ENCODE measurements at regions not wholly inside any gene's neighbourhood (a gene's known extent, or its start where the extent isn't known, plus 50 kb on each side); places are given as distances from the start of the nearest gene placed in this dataset.

DNA sequence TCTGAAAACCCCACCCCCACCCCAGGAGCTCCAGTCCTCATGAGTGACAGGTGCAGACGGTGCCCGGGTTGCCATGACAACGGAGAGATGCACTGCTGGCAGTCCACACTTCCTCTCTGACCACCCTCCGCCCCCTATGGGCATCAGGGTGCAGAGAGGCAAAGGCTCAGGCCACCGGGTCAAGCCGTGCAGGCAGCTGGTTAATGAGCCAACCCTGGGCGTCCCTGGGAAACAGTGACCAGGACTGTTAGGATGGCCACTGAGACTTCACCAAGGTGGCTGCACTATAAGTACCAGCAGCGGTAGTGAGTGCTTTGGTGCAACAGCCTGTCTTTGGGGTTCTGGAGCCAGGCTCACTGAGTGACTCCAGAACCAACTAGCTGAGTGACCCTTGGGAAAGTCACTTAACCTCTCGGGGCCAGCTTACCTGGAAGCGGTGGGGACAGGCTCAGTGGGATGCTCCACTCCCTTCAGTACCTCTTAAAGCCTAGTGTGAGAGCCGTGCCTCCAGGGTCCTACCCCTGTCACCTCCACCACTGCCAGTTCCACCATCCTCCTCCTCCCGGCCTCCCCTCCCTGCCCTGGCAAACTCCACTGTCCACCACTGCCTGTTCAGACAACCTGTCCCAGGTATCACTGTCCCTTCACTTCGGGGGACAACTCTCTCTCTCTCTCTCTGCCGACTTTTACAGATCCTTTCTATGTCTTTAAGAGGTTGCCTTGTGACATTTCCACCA lies 121.0 kb upstream of the PRR20G start:
- no peaks in the 10 kb centered on the region for H3K9me2 ChIP-seq (ENCODE audit: insufficient read depth)
- BruUV-seq (replicated peaks): no TSS peak
- no peaks in the 10 kb centered on the region for H3K79me2 ChIP-seq (ENCODE audit: low read depth)
- H3K4me1 ChIP-seq (replicated peaks; ENCODE audit: insufficient read depth): no peaks in the 10 kb centered on the region
- H3K27ac ChIP-seq: no peak overlapping the region
- ChIA-PET CTCF (no interaction called here), POLR2A (ENCODE audit: unreplicated experiment) (no interaction called here)
- no peaks in the 10 kb centered on the region for H4K20me1 ChIP-seq (ENCODE audit: insufficient read depth)
- H3K9me3 ChIP-seq (ENCODE audit: insufficient read depth, low read depth): no peaks in the 10 kb centered on the region
- H2AFZ ChIP-seq: no peak overlapping the region
- H3K36me3 ChIP-seq (ENCODE audit: low read depth): no peaks in the 10 kb centered on the region
- TF ChIP-seq, protein P1, sequence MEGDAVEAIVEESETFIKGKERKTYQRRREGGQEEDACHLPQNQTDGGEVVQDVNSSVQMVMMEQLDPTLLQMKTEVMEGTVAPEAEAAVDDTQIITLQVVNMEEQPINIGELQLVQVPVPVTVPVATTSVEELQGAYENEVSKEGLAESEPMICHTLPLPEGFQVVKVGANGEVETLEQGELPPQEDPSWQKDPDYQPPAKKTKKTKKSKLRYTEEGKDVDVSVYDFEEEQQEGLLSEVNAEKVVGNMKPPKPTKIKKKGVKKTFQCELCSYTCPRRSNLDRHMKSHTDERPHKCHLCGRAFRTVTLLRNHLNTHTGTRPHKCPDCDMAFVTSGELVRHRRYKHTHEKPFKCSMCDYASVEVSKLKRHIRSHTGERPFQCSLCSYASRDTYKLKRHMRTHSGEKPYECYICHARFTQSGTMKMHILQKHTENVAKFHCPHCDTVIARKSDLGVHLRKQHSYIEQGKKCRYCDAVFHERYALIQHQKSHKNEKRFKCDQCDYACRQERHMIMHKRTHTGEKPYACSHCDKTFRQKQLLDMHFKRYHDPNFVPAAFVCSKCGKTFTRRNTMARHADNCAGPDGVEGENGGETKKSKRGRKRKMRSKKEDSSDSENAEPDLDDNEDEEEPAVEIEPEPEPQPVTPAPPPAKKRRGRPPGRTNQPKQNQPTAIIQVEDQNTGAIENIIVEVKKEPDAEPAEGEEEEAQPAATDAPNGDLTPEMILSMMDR (conservative IDR thresholded peaks at IDR 0.05): no peak
- no peak for TF ChIP-seq EZH2 (IDR thresholded peaks at IDR 0.05; ENCODE audit: low read depth)
- H3K4me3 ChIP-seq: no peak overlapping the region
- peaks cover 70% of the 10 kb centered on the region for H3K27me3 ChIP-seq (ENCODE audit: insufficient read depth, low read depth)
- intact Hi-C loops (cut with micrococcal nuclease; ENCODE audit: unreplicated experiment): no loop called here
- no peak for DNase-seq
- H3F3A ChIP-seq (ENCODE audit: insufficient read depth, low read depth): no peaks in the 10 kb centered on the region
- H3K4me2 ChIP-seq: no peak overlapping the region

DNA sequence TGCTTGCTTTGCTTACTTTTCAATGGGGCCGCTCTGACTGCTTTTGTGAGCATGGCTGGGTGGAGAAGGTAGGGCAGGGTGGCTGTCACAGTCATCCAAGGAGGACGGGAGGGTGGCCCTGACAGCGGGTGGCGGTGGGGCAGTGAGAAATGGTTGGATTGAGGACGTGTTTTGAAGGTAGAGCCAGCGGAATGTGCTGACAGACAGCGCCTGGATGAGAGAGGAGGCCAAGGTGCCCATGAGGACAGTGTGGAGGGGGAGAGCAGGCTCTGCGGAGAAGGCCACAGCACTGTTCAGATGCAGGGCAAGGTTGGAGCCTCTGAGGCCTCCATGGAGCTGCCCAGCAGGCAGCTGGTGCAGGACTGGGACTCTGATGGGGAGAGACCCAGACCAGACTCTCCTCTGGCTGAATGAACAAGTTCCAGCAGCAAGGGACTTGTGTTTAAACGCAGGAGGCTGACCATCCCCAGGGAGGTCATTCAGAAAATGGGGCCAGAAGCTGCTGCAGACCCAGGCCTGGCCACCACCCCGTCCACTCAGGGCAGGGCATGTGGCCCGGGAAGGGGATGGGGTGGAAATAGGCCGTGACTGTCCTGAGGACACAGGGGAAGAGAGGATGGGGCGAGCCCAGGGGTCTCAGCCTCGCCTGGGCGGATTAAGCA lies 120.3 kb upstream of the PRR20G start:
- Histone ChIP-seq H3K9me2 (ENCODE audit: insufficient read depth) (no peaks in the 10 kb centered on the region), H3K9me3 (ENCODE audit: insufficient read depth, low read depth) (no peaks in the 10 kb centered on the region), H3K4me3 (no peak overlapping the region), H3F3A (ENCODE audit: insufficient read depth, low read depth) (no peaks in the 10 kb centered on the region), H2AFZ (no peak overlapping the region), H4K20me1 (ENCODE audit: insufficient read depth) (no peaks in the 10 kb centered on the region), H3K27ac (no peak overlapping the region), H3K4me1 (replicated peaks; ENCODE audit: insufficient read depth) (no peaks in the 10 kb centered on the region), H3K4me2 (no peak overlapping the region), H3K36me3 (ENCODE audit: low read depth) (no peaks in the 10 kb centered on the region), H3K27me3 (ENCODE audit: insufficient read depth, low read depth) (peaks cover 67% of the 10 kb centered on the region), H3K79me2 (ENCODE audit: low read depth) (no peaks in the 10 kb centered on the region)
- no TSS peak for BruUV-seq (replicated peaks)
- no peak for DNase-seq
- intact Hi-C loops (cut with micrococcal nuclease; ENCODE audit: unreplicated experiment): no loop called here
- ChIA-PET CTCF (no interaction called here), POLR2A (ENCODE audit: unreplicated experiment) (no interaction called here)
- TF ChIP-seq EZH2 (IDR thresholded peaks at IDR 0.05; ENCODE audit: low read depth): no peak
- TF ChIP-seq, protein P1 (conservative IDR thresholded peaks at IDR 0.05): no peak

DNA sequence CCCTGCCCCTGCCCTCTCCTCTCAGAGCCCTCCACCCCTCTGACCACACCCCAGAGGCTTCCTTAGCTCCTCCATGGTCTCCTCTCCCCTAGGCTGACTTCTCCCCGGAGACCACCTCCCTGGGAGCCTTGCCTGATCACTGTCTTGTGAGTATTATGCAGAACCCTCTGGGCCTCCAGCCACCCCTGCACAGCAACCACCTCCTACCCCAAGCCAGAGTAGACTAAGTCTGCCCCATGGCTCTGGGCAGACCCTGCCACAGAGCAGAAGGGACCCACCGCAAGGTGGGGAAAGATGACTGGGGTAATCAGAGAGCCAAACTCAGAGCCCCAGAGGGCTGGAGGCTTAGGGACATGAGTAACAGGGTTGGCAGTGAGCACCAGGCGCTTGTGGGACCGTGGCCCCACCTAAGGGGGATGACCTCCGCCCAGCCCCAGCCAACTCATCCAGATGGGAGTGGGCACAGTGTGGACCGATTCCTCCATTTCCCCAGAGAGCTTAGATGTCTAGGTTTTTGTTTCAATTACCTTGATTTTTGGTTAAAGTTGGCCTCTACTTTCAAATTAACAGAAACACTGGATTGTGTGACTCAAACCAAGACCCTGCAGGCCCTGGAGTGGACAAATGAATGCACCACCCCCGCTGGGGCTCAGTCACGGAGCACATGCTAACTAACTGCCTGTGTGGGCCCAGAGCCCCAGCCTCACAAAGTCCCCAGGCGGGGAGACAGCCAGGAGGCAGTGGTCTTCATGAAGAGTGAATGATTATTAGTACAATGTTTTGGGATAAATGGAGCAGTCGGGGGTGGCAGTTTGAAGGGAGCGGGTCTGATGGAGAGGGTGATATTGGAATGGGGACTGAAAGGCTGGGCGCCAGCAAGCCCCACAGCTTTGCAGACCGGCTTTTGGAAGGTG lies 119.4 kb upstream of the PRR20G start:
- no peak overlapping the region for H3K4me2 ChIP-seq
- H3K36me3 ChIP-seq (ENCODE audit: low read depth): no peaks in the 10 kb centered on the region

More for the DNA sequence above, 119.4 kb upstream of the PRR20G start:
- ChIA-PET CTCF (no interaction called here), POLR2A (ENCODE audit: unreplicated experiment) (no interaction called here)
- Histone ChIP-seq H3K9me2 (ENCODE audit: insufficient read depth) (no peaks in the 10 kb centered on the region), H4K20me1 (ENCODE audit: insufficient read depth) (no peaks in the 10 kb centered on the region), H2AFZ (no peak overlapping the region), H3K4me3 (no peak overlapping the region), H3K27me3 (ENCODE audit: insufficient read depth, low read depth) (peaks cover 59% of the 10 kb centered on the region), H3K9me3 (ENCODE audit: insufficient read depth, low read depth) (no peaks in the 10 kb centered on the region), H3K79me2 (ENCODE audit: low read depth) (no peaks in the 10 kb centered on the region), H3F3A (ENCODE audit: insufficient read depth, low read depth) (no peaks in the 10 kb centered on the region), H3K4me1 (replicated peaks; ENCODE audit: insufficient read depth) (no peaks in the 10 kb centered on the region), H3K27ac (no peak overlapping the region)
- no peak for DNase-seq
- intact Hi-C loops (cut with micrococcal nuclease; ENCODE audit: unreplicated experiment): no loop called here
- TF ChIP-seq EZH2 (IDR thresholded peaks at IDR 0.05; ENCODE audit: low read depth): no peak
- TF ChIP-seq, protein P1 (conservative IDR thresholded peaks at IDR 0.05): no peak
- no TSS peak for BruUV-seq (replicated peaks)
